GM12873 (cell line): ENCODE measurements at regions not wholly inside any gene's neighbourhood (a gene's known extent, or its start where the extent isn't known, plus 50 kb on each side); places are given as distances from the start of the nearest gene placed in this dataset.

Experiments
- TF ChIP-seq, protein P1 (sequence below): IDR thresholded peaks from 2 replicates; pipeline ENCODE4 v1.5.1; 2012; ENCODE audit warnings: low read depth, mild to moderate bottlenecking, moderate library complexity, low read length, control low read depth; ENCODE audit not compliant: insufficient read depth; ENCODE audit errors: missing control alignments

DNA sequence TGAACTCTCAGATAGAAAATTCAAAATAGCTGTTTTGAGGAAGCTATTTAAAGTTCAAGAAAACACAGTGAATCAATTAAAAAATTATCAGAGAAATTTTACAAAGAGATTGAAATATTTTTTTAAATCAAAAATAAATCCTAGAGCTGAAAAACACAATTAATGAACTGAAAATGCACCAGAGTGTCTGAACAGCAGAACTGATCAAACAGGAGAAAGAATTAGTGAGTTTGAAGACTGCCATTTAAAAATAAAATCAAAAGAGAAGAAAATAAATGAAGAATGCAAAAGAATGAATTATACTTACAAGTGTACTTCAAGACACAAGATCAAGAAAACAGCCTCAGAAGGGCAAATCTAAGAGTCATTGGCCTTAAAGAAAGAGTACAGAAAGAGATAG is 1000.2 kb upstream of the ATXN8OS start:
- TF ChIP-seq, protein P1, sequence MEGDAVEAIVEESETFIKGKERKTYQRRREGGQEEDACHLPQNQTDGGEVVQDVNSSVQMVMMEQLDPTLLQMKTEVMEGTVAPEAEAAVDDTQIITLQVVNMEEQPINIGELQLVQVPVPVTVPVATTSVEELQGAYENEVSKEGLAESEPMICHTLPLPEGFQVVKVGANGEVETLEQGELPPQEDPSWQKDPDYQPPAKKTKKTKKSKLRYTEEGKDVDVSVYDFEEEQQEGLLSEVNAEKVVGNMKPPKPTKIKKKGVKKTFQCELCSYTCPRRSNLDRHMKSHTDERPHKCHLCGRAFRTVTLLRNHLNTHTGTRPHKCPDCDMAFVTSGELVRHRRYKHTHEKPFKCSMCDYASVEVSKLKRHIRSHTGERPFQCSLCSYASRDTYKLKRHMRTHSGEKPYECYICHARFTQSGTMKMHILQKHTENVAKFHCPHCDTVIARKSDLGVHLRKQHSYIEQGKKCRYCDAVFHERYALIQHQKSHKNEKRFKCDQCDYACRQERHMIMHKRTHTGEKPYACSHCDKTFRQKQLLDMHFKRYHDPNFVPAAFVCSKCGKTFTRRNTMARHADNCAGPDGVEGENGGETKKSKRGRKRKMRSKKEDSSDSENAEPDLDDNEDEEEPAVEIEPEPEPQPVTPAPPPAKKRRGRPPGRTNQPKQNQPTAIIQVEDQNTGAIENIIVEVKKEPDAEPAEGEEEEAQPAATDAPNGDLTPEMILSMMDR: no peak

GRCh38 chr13:69101841-69102240 is 1005.8 kb upstream of the ATXN8OS start:
- TF ChIP-seq, protein P1: no peak

GRCh38 chr13:69094485-69094884 is 1013.1 kb upstream of the ATXN8OS start:
- TF ChIP-seq, protein P1: no peak

DNA sequence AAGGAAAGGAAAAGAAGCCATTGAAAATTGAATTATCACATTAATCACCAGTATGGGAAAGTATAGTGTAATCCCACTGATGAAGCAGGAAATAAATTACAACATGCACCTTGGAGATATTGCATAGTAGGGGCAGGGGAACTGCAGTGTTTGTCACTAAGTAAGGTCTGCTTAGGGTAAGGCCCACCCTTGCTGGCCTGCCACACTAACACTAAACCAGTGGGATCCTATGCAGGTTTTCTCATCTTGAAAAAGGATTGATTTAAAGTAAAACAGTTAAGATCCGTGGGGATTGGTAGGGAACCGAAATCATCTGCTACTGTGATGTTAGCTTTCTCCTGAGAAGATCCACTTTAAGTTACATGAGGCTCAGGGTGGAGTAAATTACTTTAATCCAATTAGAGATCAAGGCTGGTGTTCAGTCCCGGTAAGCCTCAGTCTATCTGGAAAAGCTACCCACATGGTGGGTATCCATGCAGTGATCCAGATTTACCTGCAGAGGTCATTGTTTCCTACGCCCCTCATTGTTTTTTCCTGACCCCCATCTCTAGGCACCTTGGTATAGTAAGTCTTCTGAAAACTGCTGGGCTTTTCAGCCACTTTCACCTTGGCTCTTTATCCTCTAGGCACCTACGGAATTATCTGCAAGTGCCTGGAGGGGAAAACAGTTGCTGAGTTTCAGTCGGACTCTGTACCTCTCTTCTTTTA is 1014.9 kb upstream of the ATXN8OS start:
- TF ChIP-seq, protein P1: no peak

DNA sequence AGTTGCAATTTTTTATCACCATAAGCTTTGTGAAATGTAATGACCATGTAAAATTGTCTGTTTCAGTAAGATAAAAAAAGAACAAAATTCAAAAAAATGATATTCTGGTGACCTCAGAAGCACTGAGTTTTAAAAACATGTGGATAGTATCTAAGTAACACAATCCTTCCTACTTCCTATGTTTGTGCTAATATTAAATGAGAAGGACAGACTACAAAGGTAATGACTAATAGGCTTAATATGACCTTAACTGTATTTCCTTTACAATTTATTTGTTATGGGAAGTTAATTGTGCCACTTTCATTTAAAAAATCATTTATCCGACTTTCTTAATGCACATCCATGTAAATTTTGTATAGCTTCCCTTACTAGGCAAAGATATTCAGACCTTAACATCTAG is 1030.4 kb upstream of the ATXN8OS start:
- TF ChIP-seq, protein P1: no peak

- TF ChIP-seq, protein P1: no peak
Measured at GRCh38 chr13:69069554-69070133, 1038.0 kb upstream of the ATXN8OS start.

DNA sequence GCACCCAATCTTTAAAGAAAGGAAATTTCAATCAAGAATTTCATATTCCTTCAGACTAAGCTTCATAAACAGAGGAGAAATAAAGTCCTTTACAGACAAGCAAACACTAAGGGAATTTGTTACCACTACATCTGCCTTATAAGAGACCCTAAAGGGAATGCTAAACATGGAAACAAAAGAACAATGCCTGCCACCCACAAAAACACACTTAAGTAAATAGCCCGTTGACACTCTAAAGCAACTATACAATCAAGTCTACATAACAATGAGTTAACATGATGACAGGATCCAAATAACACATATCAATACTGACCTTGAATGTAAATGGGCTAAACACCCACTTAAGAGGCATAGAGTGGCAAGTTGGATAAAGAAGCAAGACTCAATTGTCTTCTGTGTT is 1056.9 kb upstream of the ATXN8OS start:
- TF ChIP-seq, protein P1: no peak
